ENCODE measurements at regions not wholly inside any gene's neighbourhood (a gene's known extent, or its start where the extent isn't known, plus 50 kb on each side); places are given as distances from the start of the nearest gene placed in this dataset.

DNA sequence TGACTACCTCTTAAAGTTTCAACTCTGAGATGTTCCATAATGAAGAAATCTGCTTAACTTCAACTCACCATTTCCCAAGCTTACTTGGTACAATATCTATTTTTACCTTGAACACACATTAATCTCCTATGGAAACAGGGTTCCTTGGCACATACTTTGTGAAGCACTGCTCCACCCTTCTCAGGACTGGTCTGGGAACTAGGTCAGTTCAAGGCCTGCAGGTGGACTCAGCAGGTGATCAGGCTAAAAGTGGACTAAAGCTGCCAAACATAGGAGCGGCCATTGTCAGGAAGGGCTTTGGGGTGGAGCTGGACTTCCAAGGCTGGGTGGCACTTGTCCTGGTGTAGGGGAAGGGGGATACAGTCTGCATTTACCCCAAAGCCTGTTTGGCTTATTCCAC is 202.3 kb downstream of the NUAK1 start:
- no peak overlapping the region for H3K4me2 ChIP-seq (ENCODE audit: extremely low read depth, insufficient read depth, low read length)
- TF ChIP-seq CTCF (conservative IDR thresholded peaks at IDR 0.05 in 1 of 2, IDR thresholded peaks at IDR 0.05 in 1 of 2; ENCODE audit: low read depth in 1 of 2, low read length in 2 of 2) (no peak), EZH2 (IDR thresholded peaks at IDR 0.05; ENCODE audit: low read length, missing control alignments) (no peak)
- H4K20me1 ChIP-seq (ENCODE audit: control insufficient read depth, extremely low read depth, insufficient read depth, low read length) = no peaks in the 10 kb centered on the region
- H3K9ac ChIP-seq (ENCODE audit: insufficient read depth, low read length) = no peak overlapping the region
- H3K27me3 ChIP-seq (ENCODE audit: control insufficient read depth, insufficient read depth, low read length) = no peaks in the 10 kb centered on the region
- H3K9me3 ChIP-seq (ENCODE audit: control insufficient read depth, insufficient read depth, low read depth, low read length) = no peaks in the 10 kb centered on the region
- no peak overlapping the region for H3K4me3 ChIP-seq (replicated peaks in 1 of 4; ENCODE audit: control extremely low read depth in 1 of 4, insufficient read depth in 1 of 4, low read depth in 3 of 4, low read length in 4 of 4)
- H3K36me3 ChIP-seq (ENCODE audit: control insufficient read depth, insufficient read depth, low read length) = no peaks in the 10 kb centered on the region
- H2AFZ ChIP-seq (ENCODE audit: low read length) = no peak overlapping the region
- H3K79me2 ChIP-seq (ENCODE audit: control insufficient read depth, insufficient read depth, low read length) = no peaks in the 10 kb centered on the region
- no peak for DNase-seq (ENCODE audit: low read depth in 2 of 2)
- peaks cover 7% of the 10 kb centered on the region for H3K4me1 ChIP-seq (ENCODE audit: control insufficient read depth, extremely low read depth, insufficient read depth, low read length)
- H3K27ac ChIP-seq (ENCODE audit: insufficient read depth, low read length) = no peak overlapping the region

GRCh38 chr12:105937009-105937408 is 201.7 kb downstream of the NUAK1 start:
- Histone ChIP-seq H3K4me1 (ENCODE audit: control insufficient read depth, extremely low read depth, insufficient read depth, low read length) (peaks cover 7% of the 10 kb centered on the region), H3K9me3 (ENCODE audit: control insufficient read depth, insufficient read depth, low read depth, low read length) (no peaks in the 10 kb centered on the region), H4K20me1 (ENCODE audit: control insufficient read depth, extremely low read depth, insufficient read depth, low read length) (no peaks in the 10 kb centered on the region), H3K36me3 (ENCODE audit: control insufficient read depth, insufficient read depth, low read length) (no peaks in the 10 kb centered on the region), H3K4me3 (replicated peaks in 1 of 4; ENCODE audit: control extremely low read depth in 1 of 4, insufficient read depth in 1 of 4, low read depth in 3 of 4, low read length in 4 of 4) (no peak overlapping the region), H3K27ac (ENCODE audit: insufficient read depth, low read length) (no peak overlapping the region), H3K27me3 (ENCODE audit: control insufficient read depth, insufficient read depth, low read length) (no peaks in the 10 kb centered on the region), H3K4me2 (ENCODE audit: extremely low read depth, insufficient read depth, low read length) (no peak overlapping the region), H2AFZ (ENCODE audit: low read length) (no peak overlapping the region), H3K9ac (ENCODE audit: insufficient read depth, low read length) (no peak overlapping the region), H3K79me2 (ENCODE audit: control insufficient read depth, insufficient read depth, low read length) (no peaks in the 10 kb centered on the region)
- TF ChIP-seq EZH2 (IDR thresholded peaks at IDR 0.05; ENCODE audit: low read length, missing control alignments) = no peak
- no peak for TF ChIP-seq CTCF (conservative IDR thresholded peaks at IDR 0.05 in 1 of 2, IDR thresholded peaks at IDR 0.05 in 1 of 2; ENCODE audit: low read depth in 1 of 2, low read length in 2 of 2)
- DNase-seq (ENCODE audit: low read depth in 2 of 2) = no peak

- H3K79me2 ChIP-seq (ENCODE audit: control insufficient read depth, insufficient read depth, low read length) = no peaks in the 10 kb centered on the region
- no peaks in the 10 kb centered on the region for H3K9me3 ChIP-seq (ENCODE audit: control insufficient read depth, insufficient read depth, low read depth, low read length)
- no peak overlapping the region for H2AFZ ChIP-seq (ENCODE audit: low read length)
- H3K36me3 ChIP-seq (ENCODE audit: control insufficient read depth, insufficient read depth, low read length) = no peaks in the 10 kb centered on the region
- H3K4me3 ChIP-seq (replicated peaks in 1 of 4; ENCODE audit: control extremely low read depth in 1 of 4, insufficient read depth in 1 of 4, low read depth in 3 of 4, low read length in 4 of 4) = no peak overlapping the region
- no peak for DNase-seq (ENCODE audit: low read depth in 2 of 2)
- H3K9ac ChIP-seq (ENCODE audit: insufficient read depth, low read length) = no peak overlapping the region
- no peaks in the 10 kb centered on the region for H4K20me1 ChIP-seq (ENCODE audit: control insufficient read depth, extremely low read depth, insufficient read depth, low read length)
- TF ChIP-seq CTCF (conservative IDR thresholded peaks at IDR 0.05 in 1 of 2, IDR thresholded peaks at IDR 0.05 in 1 of 2; ENCODE audit: low read depth in 1 of 2, low read length in 2 of 2) = no peak
- TF ChIP-seq EZH2 (IDR thresholded peaks at IDR 0.05; ENCODE audit: low read length, missing control alignments) = no peak
- H3K27me3 ChIP-seq (ENCODE audit: control insufficient read depth, insufficient read depth, low read length) = no peaks in the 10 kb centered on the region
- H3K4me2 ChIP-seq (ENCODE audit: extremely low read depth, insufficient read depth, low read length) = no peak overlapping the region
- no peak overlapping the region for H3K27ac ChIP-seq (ENCODE audit: insufficient read depth, low read length)
- peaks cover 4% of the 10 kb centered on the region for H3K4me1 ChIP-seq (ENCODE audit: control insufficient read depth, extremely low read depth, insufficient read depth, low read length)
Measured at GRCh38 chr12:105939181-105939721, 199.5 kb downstream of the NUAK1 start.

All from fibroblast of lung (primary cell).